GM10248 (cell line): ENCODE measurements at regions not wholly inside any gene's neighbourhood (a gene's known extent, or its start where the extent isn't known, plus 50 kb on each side); places are given as distances from the start of the nearest gene placed in this dataset.

Experiments used
- CTCF ChIA-PET: fragments of 300-600 bp; sonication (Branson Sonifier 250); formaldehyde crosslinking; extraction: SDS; loops from one replicate; lab custom pipeline; 2021; ENCODE audit warnings: antibody characterized with exemption; lab: Yijun Ruan, JAX
- POLR2A ChIA-PET: fragments of 350-650 bp; sonication (Branson Sonifier 250); formaldehyde crosslinking; extraction: SDS; loops from one replicate; lab custom pipeline; 2020; ENCODE audit warnings: antibody characterized with exemption; lab: Yijun Ruan, JAX
- DNase-seq: peaks from one replicate; pipeline ENCODE4 v3.0.0; 2012; ENCODE audit errors: extremely low spot score
- TF ChIP-seq, protein P1 (sequence below): IDR thresholded peaks from 2 replicates; pipeline ENCODE4 v1.5.1; 2012; ENCODE audit warnings: mild to moderate bottlenecking, low read depth; ENCODE audit errors: extremely low read depth, missing control alignments, control extremely low read depth

DNA sequence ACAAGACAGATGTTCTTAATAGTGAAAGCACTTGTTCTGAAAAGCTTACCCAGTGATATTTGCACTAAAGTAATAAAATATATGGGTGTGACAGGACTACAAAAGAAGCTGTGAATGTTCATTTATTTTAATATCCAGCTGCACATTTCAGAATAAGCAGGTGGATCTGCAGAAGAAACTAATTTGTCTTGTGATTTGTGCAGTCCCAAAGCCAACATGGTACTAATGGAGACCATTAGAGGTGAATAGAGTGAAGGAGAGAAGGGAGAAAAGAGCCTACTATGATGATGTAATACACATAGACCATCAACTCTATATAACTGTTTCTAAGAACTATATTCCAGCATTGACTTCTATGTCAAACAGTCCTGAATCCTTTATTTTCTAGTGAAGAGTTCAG, 362.8 kb downstream of the ISL1 start:
- ChIA-PET POLR2A (no interaction called here), CTCF (no interaction called here)
- TF ChIP-seq, protein P1, sequence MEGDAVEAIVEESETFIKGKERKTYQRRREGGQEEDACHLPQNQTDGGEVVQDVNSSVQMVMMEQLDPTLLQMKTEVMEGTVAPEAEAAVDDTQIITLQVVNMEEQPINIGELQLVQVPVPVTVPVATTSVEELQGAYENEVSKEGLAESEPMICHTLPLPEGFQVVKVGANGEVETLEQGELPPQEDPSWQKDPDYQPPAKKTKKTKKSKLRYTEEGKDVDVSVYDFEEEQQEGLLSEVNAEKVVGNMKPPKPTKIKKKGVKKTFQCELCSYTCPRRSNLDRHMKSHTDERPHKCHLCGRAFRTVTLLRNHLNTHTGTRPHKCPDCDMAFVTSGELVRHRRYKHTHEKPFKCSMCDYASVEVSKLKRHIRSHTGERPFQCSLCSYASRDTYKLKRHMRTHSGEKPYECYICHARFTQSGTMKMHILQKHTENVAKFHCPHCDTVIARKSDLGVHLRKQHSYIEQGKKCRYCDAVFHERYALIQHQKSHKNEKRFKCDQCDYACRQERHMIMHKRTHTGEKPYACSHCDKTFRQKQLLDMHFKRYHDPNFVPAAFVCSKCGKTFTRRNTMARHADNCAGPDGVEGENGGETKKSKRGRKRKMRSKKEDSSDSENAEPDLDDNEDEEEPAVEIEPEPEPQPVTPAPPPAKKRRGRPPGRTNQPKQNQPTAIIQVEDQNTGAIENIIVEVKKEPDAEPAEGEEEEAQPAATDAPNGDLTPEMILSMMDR = no peak
- DNase-seq = no peak

DNA sequence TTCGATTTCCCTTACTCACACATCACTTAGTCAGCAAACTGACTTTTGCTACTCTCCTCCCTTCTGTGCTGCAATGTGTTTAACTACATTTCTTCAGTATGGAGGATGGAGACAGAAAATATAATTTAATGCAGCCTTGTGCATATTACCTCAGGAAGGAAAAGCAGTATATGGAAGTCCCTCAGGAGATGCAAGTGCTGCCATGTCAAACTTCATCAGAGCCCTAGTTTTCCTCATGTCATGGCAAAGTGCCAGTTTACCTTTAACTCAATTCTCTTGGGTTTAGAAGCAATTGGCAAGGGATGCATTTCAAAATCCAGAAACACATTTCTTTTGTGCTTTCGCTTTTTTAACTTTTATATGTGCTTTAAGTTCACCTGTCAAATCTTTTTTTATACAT, 365.4 kb downstream of the ISL1 start:
- DNase-seq = no peak
- TF ChIP-seq, protein P1 = no peak
- POLR2A ChIA-PET = no interaction called here
- CTCF ChIA-PET = no interaction called here
